RWPE1 (cell line): ENCODE measurements at regions not wholly inside any gene's neighbourhood (a gene's known extent, or its start where the extent isn't known, plus 50 kb on each side); places are given as distances from the start of the nearest gene placed in this dataset.

Experiments
- CTCF ChIA-PET: fragments of 350-600 bp; sonication (Branson Sonifier 250); formaldehyde crosslinking; extraction: SDS; loops from one replicate; lab custom pipeline; 2021; lab: Yijun Ruan, JAX
- POLR2A ChIA-PET: fragments of 400-600 bp; formaldehyde crosslinking; extraction: SDS; loops from one replicate; lab custom pipeline; 2020; ENCODE audit warnings: antibody characterized with exemption; ENCODE audit not compliant: low non-redundant PET; lab: Yijun Ruan, JAX
- DNase-seq: peaks from one replicate; pipeline ENCODE4 v3.0.0; 2012; ENCODE audit warnings: low spot score
- H3K27ac ChIP-seq: fragments of 450-650 bp; 2 replicates; pipeline ENCODE4 v1.5.1; 2017
- CTCF ChIP-seq: fragments of 450-650 bp; conservative IDR thresholded peaks from 2 replicates; pipeline ENCODE4 v1.5.1; 2017; ENCODE audit warnings: low read depth, mild to moderate bottlenecking

- H3K27ac ChIP-seq, result no peak overlapping the region
- DNase-seq, result no peak
- no peak for TF ChIP-seq CTCF
- POLR2A ChIA-PET, result no interaction called here
- CTCF ChIA-PET, result no interaction called here
Measured at GRCh38 chr2:150538651-150539201, 51.3 kb upstream of the RND3 start.
